Spleen (tissue), 7 donors: ENCODE measurements at regions not wholly inside any gene's neighbourhood (a gene's known extent, or its start where the extent isn't known, plus 50 kb on each side); places are given as distances from the start of the nearest gene placed in this dataset.

Source experiments
- CTCF ChIP-seq, 11 experiments: fragments of 200-600 bp in 7 of 11; fragments of 450-650 bp in 4 of 11; sonication (generic) in 4 of 11; IDR thresholded peaks in 8 of 11; conservative IDR thresholded peaks in 3 of 11; 1 replicate in 7 of 11; 2 replicates in 4 of 11; pipeline versions ENCODE4 v1.4.0 to v1.8.0; 2016 to 2021; ENCODE audit warnings: antibody characterized with exemption in 11 of 11, inconsistent platforms in 4 of 11, mild to moderate bottlenecking in 1 of 11
- POLR2A ChIP-seq, 3 donors: fragments of 450-650 bp; IDR thresholded peaks; one replicate each; pipeline ENCODE4 v1.5.1; 2017; ENCODE audit warnings: antibody characterized with exemption in 3 of 3, mild to moderate bottlenecking in 1 of 3
- donor health status: DM: no; HTN: no; CAD: no; lungs with moderate emphysema.
- donor health status: DM: no; HTN: no; CAD: no.
- donor health status: DM: no; HTN: no; CAD: no.

GRCh38 chr3:72247126-72247525, 462.2 kb upstream of the PROK2 start:
- no peak for TF ChIP-seq POLR2A (IDR thresholded peaks at IDR 0.05)
- TF ChIP-seq CTCF (IDR thresholded peaks at IDR 0.05 in 8 of 11, conservative IDR thresholded peaks at IDR 0.05 in 3 of 11) = no peak
